ENCODE measurements at regions not wholly inside any gene's neighbourhood (a gene's known extent, or its start where the extent isn't known, plus 50 kb on each side); places are given as distances from the start of the nearest gene placed in this dataset.

DNA sequence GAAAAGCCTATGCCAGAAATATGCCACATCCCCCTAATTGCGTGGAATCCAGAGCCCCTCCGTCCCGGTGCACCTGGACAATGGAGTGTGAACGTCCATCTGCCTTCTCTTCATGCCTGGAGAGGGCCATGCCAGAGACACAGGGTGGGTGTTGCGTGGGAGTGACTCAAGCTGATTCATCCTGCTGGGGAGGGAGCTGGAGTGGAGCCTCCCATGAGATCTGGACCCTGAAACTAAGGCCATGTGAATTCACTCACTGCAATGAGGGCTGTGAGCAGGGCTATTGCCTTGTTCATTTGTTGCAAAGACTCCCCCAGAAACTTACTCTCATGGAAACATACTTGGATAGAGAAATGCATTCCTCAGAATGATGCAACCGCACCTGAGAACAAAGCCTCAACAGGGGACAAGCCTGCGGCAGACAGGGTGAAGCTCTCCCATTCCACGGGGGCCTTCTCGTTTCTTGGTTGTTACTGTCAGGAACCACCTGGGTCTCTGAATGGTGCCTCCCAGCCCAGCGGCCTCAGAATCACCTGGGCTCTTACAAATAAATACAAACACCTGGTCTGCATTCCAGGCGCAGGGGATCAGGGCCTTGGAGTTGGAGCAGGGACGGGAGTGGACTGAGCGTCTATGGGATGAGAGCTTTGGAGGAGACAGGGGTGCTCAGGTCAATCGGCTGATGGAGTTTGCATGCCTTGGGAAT lies 1031.2 kb downstream of the BRD1 start:
- no peaks in the 10 kb centered on the region for H3K79me1 ChIP-seq (ENCODE audit: low read depth in 1 of 2, low read length in 2 of 2)
- no peak overlapping the region for H3K18ac ChIP-seq (ENCODE audit: low read depth, low read length)
- H4K91ac ChIP-seq (ENCODE audit: insufficient read depth, low read depth, low read length), result no peak overlapping the region
- no peak overlapping the region for H2BK5ac ChIP-seq (ENCODE audit: low read depth, low read length, poor library complexity, severe bottlenecking)
- H3K4ac ChIP-seq (ENCODE audit: low read depth, low read length), result no peak overlapping the region
- no peak overlapping the region for H4K5ac ChIP-seq (ENCODE audit: low read depth, low read length)
- ATAC-seq (ENCODE audit: low read depth) (no peak), DNase-seq (no peak)
- no peak overlapping the region for H4K8ac ChIP-seq (ENCODE audit: low read depth in 2 of 2, low read length in 2 of 2)
- no TSS peak for BruUV-seq (replicated peaks)
- H3K4me3 ChIP-seq (ENCODE audit: insufficient read depth, low read depth, low read length), result no peak overlapping the region
- H3K9me1 ChIP-seq (ENCODE audit: insufficient read depth, low read length), result no peaks in the 10 kb centered on the region
- H3K14ac ChIP-seq (replicated peaks; ENCODE audit: low read depth, low read length), result no peak overlapping the region
- no peak overlapping the region for H2AK5ac ChIP-seq (ENCODE audit: low read depth, low read length)
- H3K36me3 ChIP-seq (ENCODE audit: control insufficient read depth, insufficient read depth, low read length), result no peaks in the 10 kb centered on the region
- no peak overlapping the region for H3K9ac ChIP-seq (ENCODE audit: low read depth, low read length)
- H3K27me3 ChIP-seq (ENCODE audit: control insufficient read depth, insufficient read depth, low read length), result no peaks in the 10 kb centered on the region
- in situ Hi-C loops (cut with MboI; ENCODE audit: low sequenced_read_pairs), result no loop called here
- dilution Hi-C loops (cut with HindIII; ENCODE audit: low sequenced_read_pairs, unreplicated experiment), result no loop called here
- no peak overlapping the region for H3K4me2 ChIP-seq (ENCODE audit: low read depth, low read length)
- H3K56ac ChIP-seq (ENCODE audit: extremely low read depth, insufficient read depth, low read length), result no peak overlapping the region
- H2AK9ac ChIP-seq (replicated peaks; ENCODE audit: low read depth, low read length, poor library complexity), result no peak overlapping the region
- H4K20me1 ChIP-seq (ENCODE audit: insufficient read depth, low read length), result no peaks in the 10 kb centered on the region
- no CpG with 5 or more reads among the region's 14 CpGs for WGBS, 2 experiments (ENCODE audit: extremely low coverage in 2 of 2, insufficient read length in 1 of 2)
- ChIA-PET POLR2A (ENCODE audit: unreplicated experiment) (no interaction called here), CTCF (no interaction called here)
- no peak overlapping the region for H3K27ac ChIP-seq (ENCODE audit: insufficient read depth, low read length)
- intact Hi-C loops (cut with micrococcal nuclease), result no loop called here
- TF ChIP-seq BHLHE40 (IDR thresholded peaks at IDR 0.05; ENCODE audit: low read depth, low read length) (no peak), RFX5 (IDR thresholded peaks at IDR 0.05; ENCODE audit: low read depth, low read length) (no peak), SMC3 (IDR thresholded peaks at IDR 0.05; ENCODE audit: low read depth, low read length) (no peak), POLR2A (IDR thresholded peaks at IDR 0.05; ENCODE audit: low read depth, low read length) (no peak), CEBPB (IDR thresholded peaks at IDR 0.05; ENCODE audit: low read depth, low read length) (no peak), CHD1 (IDR thresholded peaks at IDR 0.05; ENCODE audit: low read depth, low read length) (no peak), RAD21 (IDR thresholded peaks at IDR 0.05; ENCODE audit: low read length) (no peak), MAFK (IDR thresholded peaks at IDR 0.05; ENCODE audit: low read depth, low read length) (no peak)
- TF ChIP-seq, protein P1, sequence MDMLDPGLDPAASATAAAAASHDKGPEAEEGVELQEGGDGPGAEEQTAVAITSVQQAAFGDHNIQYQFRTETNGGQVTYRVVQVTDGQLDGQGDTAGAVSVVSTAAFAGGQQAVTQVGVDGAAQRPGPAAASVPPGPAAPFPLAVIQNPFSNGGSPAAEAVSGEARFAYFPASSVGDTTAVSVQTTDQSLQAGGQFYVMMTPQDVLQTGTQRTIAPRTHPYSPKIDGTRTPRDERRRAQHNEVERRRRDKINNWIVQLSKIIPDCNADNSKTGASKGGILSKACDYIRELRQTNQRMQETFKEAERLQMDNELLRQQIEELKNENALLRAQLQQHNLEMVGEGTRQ (IDR thresholded peaks at IDR 0.05; ENCODE audit: low read depth, low read length), result no peak
- no peaks in the 10 kb centered on the region for H3K4me1 ChIP-seq (ENCODE audit: control insufficient read depth, insufficient read depth, low read length)
- H2AFZ ChIP-seq (replicated peaks; ENCODE audit: low read length, poor library complexity), result no peak overlapping the region
- no peak overlapping the region for H2BK15ac ChIP-seq (ENCODE audit: low read depth, low read length)
- no peak overlapping the region for H3K23ac ChIP-seq (ENCODE audit: low read depth, low read length)
- peaks cover 58% of the 10 kb centered on the region for H3K9me3 ChIP-seq (ENCODE audit: control insufficient read depth, insufficient read depth, low read length)
- no peak overlapping the region for H2BK120ac ChIP-seq (ENCODE audit: low read depth, low read length)
- no peak overlapping the region for H2BK20ac ChIP-seq (ENCODE audit: low read depth, low read length)

All from IMR-90 (cell line).